GM18519 (cell line): ENCODE measurements at regions not wholly inside any gene's neighbourhood (a gene's known extent, or its start where the extent isn't known, plus 50 kb on each side); places are given as distances from the start of the nearest gene placed in this dataset.

Experiments used
- ATAC-seq: cut with Tn5 transposase; IDR thresholded peaks from one replicate; pipeline ENCODE4 v1.9.1; 2021; ENCODE audit warnings: mild to moderate bottlenecking, moderate library complexity; ENCODE audit not compliant: unreplicated experiment, low FRiP score

DNA sequence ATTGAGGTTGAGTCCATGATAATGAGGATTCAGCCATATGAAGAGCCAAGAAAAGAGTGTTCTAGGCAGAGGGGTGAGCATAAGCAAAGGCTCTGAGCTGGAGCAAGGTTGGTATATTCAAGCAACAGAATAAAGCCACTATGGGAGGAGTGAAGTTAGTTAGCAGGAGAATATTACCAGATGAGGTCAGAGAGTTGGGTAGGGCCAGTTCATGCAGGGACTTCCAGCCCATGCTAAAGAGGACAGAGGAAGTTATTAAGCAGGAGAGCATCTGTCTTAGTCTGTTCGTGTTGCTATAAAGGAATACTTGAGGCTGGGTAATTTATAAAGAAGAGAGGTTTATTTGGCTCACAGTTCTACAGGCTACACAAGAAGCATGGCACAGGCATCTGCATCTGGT is 57.1 kb upstream of the ATG10 start:
- no peak for ATAC-seq

DNA sequence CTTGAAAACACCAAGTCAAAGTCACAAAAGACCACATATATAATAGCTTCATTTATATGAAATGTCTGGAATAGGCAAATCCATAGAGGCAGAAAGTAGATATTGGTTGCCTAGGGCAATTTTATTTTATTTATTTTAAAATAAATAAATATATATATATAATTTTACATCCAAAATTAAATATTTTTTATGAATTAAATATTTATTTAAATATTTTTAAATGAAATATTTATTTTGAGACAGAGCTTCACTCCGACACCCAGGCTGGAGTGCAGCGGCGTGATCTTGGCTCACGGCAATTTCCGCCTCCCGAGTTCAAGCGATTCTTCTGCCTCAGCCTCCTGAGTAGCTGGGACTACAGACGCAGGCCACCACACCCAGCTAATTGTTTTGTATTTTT is 58.9 kb upstream of the ATG10 start:
- ATAC-seq: no peak

DNA sequence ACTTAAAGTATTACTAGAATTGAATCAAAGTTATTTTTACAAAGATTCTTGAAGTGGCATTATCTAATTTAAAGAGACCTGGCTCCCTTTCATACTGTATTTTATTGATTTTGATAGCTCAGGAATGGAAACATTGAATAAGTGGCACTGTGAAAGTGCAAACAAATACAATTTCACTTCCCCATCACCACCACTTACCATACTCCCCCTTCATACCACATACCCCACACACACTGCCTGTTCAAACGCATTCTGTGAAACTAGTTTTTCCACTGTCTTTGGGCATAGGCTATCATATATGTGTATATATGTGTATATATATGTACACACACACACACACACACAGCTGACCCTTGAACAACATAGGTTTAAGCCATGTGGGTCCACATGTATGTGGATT is 62.1 kb upstream of the ATG10 start:
- ATAC-seq: no peak

DNA sequence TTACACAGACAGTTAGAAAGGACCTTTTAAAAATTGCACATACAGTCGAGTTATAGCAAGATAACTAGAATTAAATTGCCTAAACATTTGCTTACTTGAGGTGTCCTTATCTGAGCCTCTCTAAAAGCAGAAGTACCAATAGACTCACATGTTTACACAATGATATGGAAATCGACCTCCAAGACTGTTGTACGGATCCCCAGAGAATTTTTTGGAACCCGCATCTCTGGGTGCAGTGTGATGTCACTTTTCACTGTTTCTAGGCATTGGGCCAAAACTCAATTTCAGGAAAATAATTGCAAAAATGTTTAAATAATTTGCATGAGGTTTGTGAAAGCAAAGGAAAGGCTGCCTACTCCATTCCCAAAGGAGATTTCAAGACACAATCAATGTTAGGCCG is 63.1 kb upstream of the ATG10 start:
- no peak for ATAC-seq

DNA sequence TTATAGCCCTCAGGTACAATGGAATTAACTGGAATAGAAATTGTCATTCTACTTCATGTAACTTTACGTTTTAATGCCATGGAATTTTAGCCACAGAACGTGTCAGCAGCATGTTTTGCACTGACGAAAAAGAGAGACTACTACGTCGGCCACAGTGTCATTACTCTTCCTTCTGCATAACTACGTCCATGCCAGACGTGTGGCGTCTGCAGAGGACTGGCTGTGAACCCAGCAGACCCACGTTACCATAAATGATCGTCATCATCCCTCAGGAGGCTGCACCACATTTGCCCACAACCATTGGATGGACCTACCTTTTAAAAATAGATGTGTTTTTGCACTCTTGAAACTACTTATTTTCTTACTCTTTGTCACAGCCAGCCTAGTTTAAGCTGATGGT is 63.8 kb upstream of the ATG10 start:
- ATAC-seq: no peak

DNA sequence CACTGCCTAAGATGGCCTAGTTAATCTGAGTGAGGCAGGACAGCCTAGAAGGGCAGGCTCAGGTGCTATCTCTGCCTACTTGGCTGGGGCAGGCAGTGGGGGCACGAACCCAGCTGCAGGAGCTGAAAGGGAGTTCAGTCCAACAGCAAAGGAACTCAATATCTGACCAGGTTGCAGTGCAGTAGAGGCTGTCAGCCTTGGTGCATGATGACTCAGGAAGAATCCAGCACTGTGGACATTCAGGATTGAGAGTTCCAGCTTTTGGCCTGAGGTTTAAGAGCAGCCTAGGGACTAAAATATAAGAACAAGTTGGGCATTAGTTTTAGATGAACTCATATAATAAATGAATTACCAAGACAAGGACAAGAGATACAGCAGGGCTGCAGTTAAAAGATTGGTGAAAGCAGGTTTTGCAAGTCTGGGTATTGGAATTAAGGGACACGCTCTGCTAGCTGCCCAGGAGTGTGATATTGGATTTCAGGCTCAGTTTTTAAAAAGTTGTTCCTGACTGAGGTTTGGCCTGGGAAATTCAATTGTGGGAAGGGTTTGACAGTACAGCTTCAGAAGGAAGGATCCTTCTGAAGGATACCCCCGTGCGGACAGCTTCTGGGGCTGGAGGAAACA is 64.7 kb upstream of the ATG10 start:
- ATAC-seq: no peak

DNA sequence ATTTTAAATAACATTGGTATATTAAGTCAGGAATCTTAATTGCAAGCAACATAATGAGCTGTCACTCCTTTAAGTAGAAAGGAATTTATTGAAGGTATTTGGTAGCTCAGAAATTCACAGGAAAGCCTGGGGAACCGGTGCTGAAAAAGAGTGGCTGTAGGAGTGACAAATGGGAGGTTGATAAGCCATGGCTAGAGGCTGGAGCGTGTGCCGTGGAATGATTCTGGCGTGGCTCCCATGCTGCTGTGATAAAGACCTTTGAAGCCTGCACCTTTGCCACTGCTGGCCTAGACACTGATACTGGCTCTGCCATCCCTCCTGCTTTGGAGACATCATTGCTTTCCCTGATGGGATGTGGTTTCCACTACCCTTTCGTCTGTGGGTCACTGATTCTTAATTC is 65.7 kb upstream of the ATG10 start:
- no peak for ATAC-seq

DNA sequence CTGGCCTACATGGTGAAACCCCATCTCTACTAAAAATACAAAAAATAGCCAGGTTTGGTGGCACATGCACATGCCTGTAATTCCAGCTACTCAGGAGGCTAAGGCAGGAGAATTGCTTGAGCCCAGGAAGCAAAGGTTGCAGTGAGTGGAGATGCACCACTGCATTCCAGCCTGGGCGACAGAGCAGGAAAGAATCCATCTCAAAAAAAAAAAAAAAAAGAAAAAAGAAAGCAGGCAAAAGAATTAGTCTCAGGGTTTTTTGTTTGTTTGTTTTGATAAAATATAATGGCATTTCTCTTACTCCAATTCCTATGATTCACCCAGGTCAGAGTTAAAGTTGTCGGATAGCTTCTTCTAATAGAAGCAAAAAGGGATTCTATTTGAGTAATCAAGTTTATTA is 67.0 kb upstream of the ATG10 start:
- no peak for ATAC-seq

DNA sequence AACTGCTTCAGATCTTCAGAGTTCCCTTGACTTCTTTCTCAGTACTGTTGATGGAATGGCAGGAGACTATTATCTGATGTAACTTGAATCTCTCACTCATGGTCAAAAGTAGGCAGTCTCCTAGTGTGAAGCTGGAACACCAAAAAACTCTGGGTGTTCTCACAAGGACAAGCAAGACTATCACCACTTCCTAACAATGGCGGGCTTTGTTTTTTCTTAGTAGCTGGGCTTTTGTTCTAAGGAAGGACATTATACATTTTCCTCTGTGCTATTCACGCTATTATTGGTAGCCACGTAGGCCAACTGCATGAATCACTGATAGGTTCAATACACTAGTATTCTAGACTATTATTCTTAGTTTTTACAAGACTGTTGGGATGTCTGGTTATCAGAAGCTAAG is 67.7 kb upstream of the ATG10 start:
- no peak for ATAC-seq

DNA sequence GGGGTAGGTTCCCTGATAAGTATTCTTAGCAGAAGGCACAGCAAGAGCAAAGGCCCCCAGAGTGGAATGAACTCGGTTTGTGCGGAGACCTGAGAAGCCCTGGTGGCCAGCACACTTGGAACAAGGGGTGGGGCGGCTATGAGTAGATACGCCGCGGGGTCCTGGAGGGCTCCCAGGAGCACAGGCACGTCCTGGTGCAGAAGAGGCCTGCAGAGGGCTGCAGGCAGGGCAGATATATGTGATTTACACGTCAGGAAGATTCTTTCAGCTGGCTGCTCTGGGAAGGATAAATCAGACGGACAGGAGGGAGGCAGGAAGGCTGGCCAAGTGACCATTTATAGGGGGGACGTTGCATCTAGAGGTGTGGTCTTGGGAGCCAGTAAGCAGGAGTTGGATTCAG is 70.2 kb upstream of the ATG10 start:
- ATAC-seq: no peak

DNA sequence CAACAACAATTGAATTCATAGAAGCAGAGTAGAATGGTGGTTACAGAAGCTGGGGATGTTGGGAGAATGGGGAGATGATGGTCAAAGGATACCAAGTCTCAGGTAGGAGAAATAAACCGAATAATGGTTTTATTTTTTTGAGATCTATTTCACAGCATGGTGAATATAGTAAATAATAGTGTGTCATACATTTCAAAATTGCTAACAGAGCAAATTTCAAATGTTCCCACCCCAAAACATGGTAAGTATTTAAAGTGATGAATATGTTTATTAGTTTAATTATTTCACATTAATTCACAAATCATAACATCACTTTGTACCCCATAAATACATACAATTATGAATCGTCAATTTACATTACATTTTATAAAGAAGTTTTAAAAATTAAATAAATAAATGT is 72.7 kb upstream of the ATG10 start:
- ATAC-seq: no peak

DNA sequence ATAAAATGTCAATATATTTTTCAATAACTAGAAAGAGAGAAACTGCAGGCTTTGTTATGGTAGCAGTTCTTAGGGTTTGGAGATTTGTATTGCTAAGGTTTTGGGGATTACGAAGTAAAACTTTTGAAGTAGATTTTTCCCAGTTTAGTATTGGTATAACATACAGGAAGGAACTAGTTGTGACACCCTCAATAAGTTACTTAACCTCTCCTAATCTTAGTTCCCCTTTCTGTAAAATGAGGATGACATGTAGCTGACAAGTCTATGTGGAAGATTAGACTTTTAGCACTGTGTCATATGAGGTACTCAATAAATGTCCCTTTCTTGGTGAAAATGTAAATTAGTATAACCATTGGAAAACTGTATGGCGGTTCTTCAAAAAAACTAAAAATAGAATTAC is 73.4 kb upstream of the ATG10 start:
- no peak for ATAC-seq

DNA sequence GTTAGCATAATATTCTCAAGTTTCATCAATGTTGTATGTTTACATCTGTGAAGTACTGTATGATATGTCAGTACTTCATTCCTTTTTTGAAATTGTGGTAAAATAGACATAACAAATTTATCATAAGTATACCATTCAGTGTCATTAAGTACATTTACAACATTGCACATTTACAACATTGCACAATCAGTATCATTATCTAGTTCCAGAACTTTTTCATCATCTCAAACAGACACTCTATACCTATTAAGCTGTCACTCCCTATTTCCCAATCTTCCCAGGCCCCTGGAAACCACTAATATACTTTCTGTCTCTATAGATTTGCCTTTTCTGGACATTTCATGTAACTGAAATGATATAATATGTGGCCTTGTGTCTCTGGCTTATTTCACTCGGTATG is 75.1 kb upstream of the ATG10 start:
- no peak for ATAC-seq

DNA sequence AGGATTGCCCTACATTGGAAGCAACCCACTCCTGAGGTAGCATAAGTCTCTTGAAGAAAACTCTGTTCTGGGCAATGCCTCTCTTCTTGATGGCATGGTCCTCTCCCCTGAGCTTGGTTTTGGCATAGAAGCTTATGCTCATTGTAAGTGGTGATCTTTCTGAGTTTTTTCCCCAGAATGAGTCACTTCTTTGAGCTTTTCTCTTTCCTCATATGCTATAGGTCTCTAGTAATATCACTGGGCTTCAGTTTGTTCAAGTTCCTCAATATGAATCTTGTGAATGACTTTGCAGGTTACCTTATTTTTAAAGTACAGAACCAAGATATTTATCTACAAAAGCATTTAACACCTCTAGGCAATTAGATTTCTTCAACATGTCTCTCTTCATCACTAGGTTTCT is 76.5 kb upstream of the ATG10 start:
- no peak for ATAC-seq

DNA sequence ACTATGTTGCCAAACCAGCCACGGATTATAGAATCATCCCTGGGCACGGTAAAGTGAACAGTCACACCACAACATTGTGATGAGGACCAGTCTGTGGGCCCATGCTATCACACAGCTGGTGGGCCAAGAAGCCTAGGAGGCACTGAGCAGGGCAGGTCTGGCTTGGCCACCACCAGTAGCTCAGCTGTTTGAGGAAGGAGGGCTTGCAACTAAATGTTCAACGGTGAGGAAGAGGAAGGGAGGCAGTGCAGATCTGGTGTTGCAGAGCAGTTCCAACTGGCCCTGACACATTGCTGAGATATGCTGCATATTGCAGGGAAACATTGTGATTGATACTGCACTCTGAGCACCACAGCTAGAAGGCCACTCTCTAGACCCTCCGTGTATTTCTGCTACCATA is 77.9 kb upstream of the ATG10 start:
- ATAC-seq: no peak

DNA sequence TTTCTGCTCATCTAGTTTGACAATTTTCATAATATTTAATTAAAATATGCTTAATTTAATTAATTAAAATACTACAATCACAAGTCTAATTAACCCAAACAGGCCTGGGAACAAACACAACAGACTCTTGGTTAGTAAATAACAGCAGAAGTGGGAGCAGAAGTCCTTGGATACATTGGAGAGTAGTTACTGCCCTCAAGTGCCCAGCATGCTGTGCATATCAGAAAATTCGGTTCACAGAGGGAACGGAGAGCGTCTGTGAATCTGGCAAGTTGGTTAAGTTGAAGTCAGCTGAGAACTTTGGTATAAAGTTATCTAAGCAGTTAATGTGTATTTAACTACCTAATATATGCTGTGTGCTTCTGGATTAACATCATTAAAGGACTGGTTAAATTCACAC is 87.0 kb upstream of the ATG10 start:
- no peak for ATAC-seq

DNA sequence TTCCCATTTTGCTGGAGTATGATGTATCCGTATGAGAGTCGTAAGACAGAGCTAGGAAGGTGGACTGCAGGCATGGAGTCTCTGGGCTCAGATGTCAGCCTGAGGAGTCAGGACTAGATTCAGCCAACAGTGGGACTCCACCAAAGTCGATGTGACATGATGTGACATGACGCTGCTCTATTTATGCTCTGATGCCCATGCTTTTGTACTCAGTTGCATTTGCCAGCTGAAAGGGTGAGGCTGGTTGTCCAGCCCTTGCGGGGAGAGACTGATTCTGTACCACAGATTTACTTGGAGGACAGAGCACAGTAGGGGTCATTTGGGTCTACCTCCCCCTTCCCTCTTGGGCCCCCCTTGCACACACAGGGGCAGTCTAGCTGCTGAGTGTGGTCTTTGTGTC is 88.5 kb upstream of the ATG10 start:
- ATAC-seq: no peak

DNA sequence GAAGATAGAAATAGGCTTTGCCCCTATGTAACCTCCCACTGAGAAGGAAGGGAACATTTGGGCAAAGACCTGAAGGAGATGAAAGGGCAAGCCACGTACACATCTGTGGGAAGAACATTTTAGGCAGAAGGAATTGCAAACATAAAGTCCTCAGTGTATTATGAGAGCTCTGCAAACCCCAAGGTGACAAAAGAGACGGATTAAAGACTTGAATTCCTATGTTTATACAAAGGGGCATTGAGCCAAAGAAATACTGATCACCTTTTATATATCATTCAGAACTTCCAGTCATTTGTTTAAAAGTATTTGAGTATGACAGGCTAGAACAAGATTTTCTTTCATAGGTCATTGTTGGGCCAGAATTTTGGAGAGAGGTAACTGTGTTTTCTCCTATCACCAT is 90.2 kb upstream of the ATG10 start:
- no peak for ATAC-seq

DNA sequence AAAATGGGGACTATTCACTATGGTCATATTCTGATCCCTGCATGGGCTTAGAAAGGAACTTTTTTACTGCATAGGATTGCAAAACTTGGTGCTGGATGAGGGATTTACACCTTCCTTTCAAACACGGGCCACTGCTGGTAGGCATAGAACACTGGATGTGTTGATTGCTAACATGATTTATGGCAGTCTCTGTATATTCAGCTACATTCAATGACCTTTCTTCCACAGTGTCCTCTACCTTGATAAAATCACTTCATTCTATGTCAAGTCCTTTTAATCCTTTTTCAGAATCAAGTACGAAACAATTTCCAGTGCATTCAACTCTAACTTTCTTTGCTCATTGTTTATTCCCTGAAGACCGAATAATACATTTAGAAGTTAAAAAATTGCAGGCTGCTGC is 91.9 kb upstream of the ATG10 start:
- no peak for ATAC-seq

DNA sequence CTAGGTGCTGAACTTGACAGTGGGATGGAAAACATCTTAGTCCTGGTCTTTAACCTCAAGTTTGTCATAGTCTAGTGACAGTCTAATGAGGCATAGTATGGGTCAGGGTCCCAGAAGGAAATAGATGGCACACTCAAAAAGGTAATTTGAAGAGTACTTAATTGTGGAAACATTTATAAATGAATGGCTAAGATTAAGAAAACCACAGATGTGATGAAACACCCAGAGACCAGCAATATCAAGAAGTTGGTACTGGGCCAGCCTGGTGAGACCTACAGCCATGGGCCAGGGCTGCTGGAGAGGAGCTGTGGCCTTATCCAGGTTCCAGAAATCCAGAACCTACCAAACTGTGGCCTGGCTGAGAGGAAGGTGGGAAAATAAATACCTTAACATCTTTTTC is 93.5 kb upstream of the ATG10 start:
- no peak for ATAC-seq

DNA sequence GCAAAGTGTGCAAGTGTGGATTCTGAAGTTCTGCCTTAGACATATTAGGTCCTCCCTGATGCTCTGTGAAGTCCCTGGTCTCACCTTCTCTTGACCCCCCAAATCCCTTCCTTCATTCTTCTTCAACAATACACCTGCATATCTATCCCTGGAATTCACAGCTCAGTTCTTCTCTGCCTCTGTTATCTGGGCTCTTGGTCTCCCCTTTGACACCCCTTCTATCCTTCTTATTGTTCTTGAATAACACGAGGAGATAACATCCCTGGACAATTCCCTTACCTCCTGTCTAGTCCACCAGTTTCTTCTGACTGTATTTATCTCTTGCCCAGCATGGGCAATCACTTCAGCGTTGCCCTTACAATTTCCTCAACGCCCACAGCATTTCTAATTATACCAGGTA is 104.8 kb upstream of the ATG10 start:
- ATAC-seq: no peak

DNA sequence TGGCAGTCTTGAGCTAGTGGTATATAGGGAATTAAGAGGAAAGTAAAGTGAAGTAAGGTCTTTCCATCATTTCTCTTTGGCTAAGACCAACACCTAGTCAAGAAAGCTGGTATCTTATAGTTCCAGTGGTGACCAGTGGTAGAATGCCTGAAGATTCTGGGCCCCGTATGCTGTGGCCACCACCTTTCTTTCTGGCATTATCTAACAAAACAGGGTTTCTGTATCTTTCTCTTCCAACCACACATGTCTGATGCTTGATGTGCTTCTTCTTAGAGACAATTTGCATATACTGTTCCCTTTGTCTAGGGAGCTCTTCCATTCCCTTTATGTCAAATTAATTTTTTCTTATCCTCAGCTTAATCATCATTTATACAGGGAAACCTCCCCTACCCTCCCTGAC is 109.9 kb upstream of the SSBP2 start:
- ATAC-seq: no peak

DNA sequence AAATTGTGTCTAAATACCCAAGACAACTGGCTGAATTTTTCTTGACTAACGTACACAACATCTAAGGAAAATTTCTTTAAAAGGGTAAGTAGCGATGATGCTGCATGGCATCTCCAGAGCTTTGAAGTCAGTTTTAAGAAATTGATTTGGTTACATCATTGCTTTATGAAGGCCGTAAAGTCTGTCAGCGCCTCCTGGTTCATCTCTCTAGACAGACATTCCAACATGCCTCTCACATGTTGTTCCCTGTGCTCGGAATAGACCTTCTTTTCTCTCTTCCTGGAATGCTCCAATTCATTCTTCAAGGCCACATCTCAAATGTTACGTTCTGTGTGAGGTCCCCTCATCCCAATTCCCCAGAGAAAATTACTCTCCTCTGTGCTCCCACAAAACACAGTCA is 108.7 kb upstream of the SSBP2 start:
- no peak for ATAC-seq
